ENCODE measurements at regions not wholly inside any gene's neighbourhood (a gene's known extent, or its start where the extent isn't known, plus 50 kb on each side); places are given as distances from the start of the nearest gene placed in this dataset.

- TF ChIP-seq EZH2 (IDR thresholded peaks at IDR 0.05; ENCODE audit: borderline replicate concordance, low read depth, low read length, severe bottlenecking) (no peak), CTCF (IDR thresholded peaks at IDR 0.05; ENCODE audit: borderline replicate concordance, extremely low read depth, low read length, poor library complexity, severe bottlenecking) (no peak)
- Histone ChIP-seq H2AFZ (ENCODE audit: low read depth, low read length) (peak overlapping the region; percentile 54; the same call in 1 of the 2 replicates), H3K9me3 (ENCODE audit: insufficient read depth, low read length, severe bottlenecking) (peaks cover 3% of the 10 kb centered on the region), H4K20me1 (ENCODE audit: insufficient read depth, low read length) (no peaks in the 10 kb centered on the region), H3K27ac (ENCODE audit: low read length) (peak overlapping the region; percentile 71), H3K9ac (ENCODE audit: low read depth, low read length) (no peak overlapping the region), H3K36me3 (ENCODE audit: insufficient read depth, low read length) (no peaks in the 10 kb centered on the region), H3K79me2 (ENCODE audit: insufficient read depth, low read length) (no peaks in the 10 kb centered on the region), H3K4me3 (ENCODE audit: low read depth in 1 of 2, low read length in 2 of 2) (no peak overlapping the region), H3K27me3 (ENCODE audit: insufficient read depth, low read length, poor library complexity) (no peaks in the 10 kb centered on the region), H3K4me1 (ENCODE audit: insufficient read depth, low read length) (peaks cover 29% of the 10 kb centered on the region), H3K4me2 (ENCODE audit: insufficient read depth, low read length) (no peak overlapping the region)
- ATAC-seq (ENCODE audit: insufficient read depth, low read depth), result no peak
- DNase-seq, result no peak
Observed at GRCh38 chrY:15440021-15440695, 915.8 kb downstream of the NLGN4Y start.

GRCh38 chrY:15440696-15441408, 916.5 kb downstream of the NLGN4Y start:
- Histone ChIP-seq H3K4me3 (ENCODE audit: low read depth in 1 of 2, low read length in 2 of 2) (no peak overlapping the region), H3K4me1 (ENCODE audit: insufficient read depth, low read length) (peaks cover 29% of the 10 kb centered on the region), H3K4me2 (ENCODE audit: insufficient read depth, low read length) (no peak overlapping the region; the same call in 1 of the 2 replicates), H3K36me3 (ENCODE audit: insufficient read depth, low read length) (no peaks in the 10 kb centered on the region), H3K9ac (ENCODE audit: low read depth, low read length) (no peak overlapping the region), H3K79me2 (ENCODE audit: insufficient read depth, low read length) (no peaks in the 10 kb centered on the region), H4K20me1 (ENCODE audit: insufficient read depth, low read length) (no peaks in the 10 kb centered on the region), H3K9me3 (ENCODE audit: insufficient read depth, low read length, severe bottlenecking) (peaks cover 3% of the 10 kb centered on the region), H3K27me3 (ENCODE audit: insufficient read depth, low read length, poor library complexity) (no peaks in the 10 kb centered on the region), H3K27ac (ENCODE audit: low read length) (peak overlapping the region; percentile 71), H2AFZ (ENCODE audit: low read depth, low read length) (peak overlapping the region; percentile 54; the same call in 1 of the 2 replicates)
- no peak for TF ChIP-seq CTCF (IDR thresholded peaks at IDR 0.05; ENCODE audit: borderline replicate concordance, extremely low read depth, low read length, poor library complexity, severe bottlenecking)
- no peak for TF ChIP-seq EZH2 (IDR thresholded peaks at IDR 0.05; ENCODE audit: borderline replicate concordance, low read depth, low read length, severe bottlenecking)
- DNase-seq (peak; percentile 26), ATAC-seq (ENCODE audit: insufficient read depth, low read depth) (peak; percentile 81)

- ATAC-seq (ENCODE audit: insufficient read depth, low read depth) (peak; percentile 44; the same call in 1 of the 3 replicates), DNase-seq (no peak)
- Histone ChIP-seq H3K27me3 (ENCODE audit: insufficient read depth, low read length, poor library complexity) (no peaks in the 10 kb centered on the region), H3K79me2 (ENCODE audit: insufficient read depth, low read length) (no peaks in the 10 kb centered on the region), H3K4me3 (ENCODE audit: low read depth in 1 of 2, low read length in 2 of 2) (no peak overlapping the region), H4K20me1 (ENCODE audit: insufficient read depth, low read length) (no peaks in the 10 kb centered on the region), H3K4me2 (ENCODE audit: insufficient read depth, low read length) (no peak overlapping the region), H2AFZ (ENCODE audit: low read depth, low read length) (no peak overlapping the region), H3K9me3 (ENCODE audit: insufficient read depth, low read length, severe bottlenecking) (no peaks in the 10 kb centered on the region), H3K4me1 (ENCODE audit: insufficient read depth, low read length) (peaks cover 29% of the 10 kb centered on the region), H3K9ac (ENCODE audit: low read depth, low read length) (no peak overlapping the region), H3K36me3 (ENCODE audit: insufficient read depth, low read length) (no peaks in the 10 kb centered on the region), H3K27ac (ENCODE audit: low read length) (no peak overlapping the region; the same call in 1 of the 2 replicates)
- TF ChIP-seq CTCF (IDR thresholded peaks at IDR 0.05; ENCODE audit: borderline replicate concordance, extremely low read depth, low read length, poor library complexity, severe bottlenecking) (no peak), EZH2 (IDR thresholded peaks at IDR 0.05; ENCODE audit: borderline replicate concordance, low read depth, low read length, severe bottlenecking) (no peak)
Observed at GRCh38 chrY:15441878-15442277, 917.5 kb downstream of the NLGN4Y start.
